GM18507 (cell line): ENCODE measurements at regions not wholly inside any gene's neighbourhood (a gene's known extent, or its start where the extent isn't known, plus 50 kb on each side); places are given as distances from the start of the nearest gene placed in this dataset.
"Not testable (repeated sequence)": the region's sequence is repeated elsewhere in the genome, so short reads cannot be mapped to it uniquely, and the experiment has no call there.

Experiments used
- DNase-seq: peaks from one replicate; pipeline ENCODE4 v3.0.0; 2011; ENCODE audit warnings: low read depth; ENCODE audit not compliant: insufficient read length; ENCODE audit errors: extremely low spot score
- FAIRE-seq: peaks from 2 replicates; lab custom pipeline; 2011; peaks lifted over from hg19 to GRCh38; lab: Jason Lieb, UNC

GRCh38 chr1:30660241-30660640, 63.1 kb downstream of the MATN1 start:
- FAIRE-seq = no peak
- no peak for DNase-seq

GRCh38 chr1:30659702-30660101, 63.7 kb downstream of the MATN1 start:
- DNase-seq (no peak), FAIRE-seq (no peak)

DNA sequence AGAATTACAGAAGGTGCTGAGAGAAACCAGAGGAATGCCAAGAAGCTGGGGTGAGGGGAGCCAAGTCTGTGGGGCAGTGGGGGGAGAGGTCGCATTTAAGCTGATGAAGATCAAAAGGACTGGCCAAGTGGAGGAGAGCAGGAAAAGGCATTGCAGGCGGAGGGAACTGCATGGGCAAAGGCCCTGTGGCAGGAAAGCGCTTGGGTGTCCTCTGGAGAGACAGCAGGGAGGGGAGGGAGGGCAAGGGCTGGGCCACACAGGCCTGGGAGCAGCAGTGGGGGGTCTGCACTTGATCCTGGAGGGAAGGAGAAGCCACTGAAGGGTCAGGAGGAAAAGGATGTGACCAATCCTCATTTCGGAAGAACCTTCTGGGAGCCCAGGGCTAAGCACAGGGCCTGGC, 65.0 kb downstream of the MATN1 start:
- not testable (repeated sequence) for FAIRE-seq, DNase-seq

DNA sequence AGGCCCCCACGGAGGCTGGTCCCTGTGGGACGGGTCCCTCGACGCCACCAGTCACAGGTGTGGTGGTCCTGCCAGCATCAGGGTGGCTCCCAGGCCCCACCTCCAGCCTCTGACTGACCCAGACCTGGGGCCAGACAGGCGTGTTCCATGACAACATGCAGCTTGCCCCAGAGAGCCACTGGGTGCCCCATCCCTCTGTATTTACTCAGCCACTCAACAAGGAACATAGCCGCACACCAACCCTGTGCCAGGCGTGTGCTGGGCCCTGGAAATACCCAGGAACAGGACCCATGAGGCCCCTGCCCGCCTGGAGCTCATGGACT, 65.4 kb downstream of the MATN1 start:
- DNase-seq = no peak
- no peak for FAIRE-seq

DNA sequence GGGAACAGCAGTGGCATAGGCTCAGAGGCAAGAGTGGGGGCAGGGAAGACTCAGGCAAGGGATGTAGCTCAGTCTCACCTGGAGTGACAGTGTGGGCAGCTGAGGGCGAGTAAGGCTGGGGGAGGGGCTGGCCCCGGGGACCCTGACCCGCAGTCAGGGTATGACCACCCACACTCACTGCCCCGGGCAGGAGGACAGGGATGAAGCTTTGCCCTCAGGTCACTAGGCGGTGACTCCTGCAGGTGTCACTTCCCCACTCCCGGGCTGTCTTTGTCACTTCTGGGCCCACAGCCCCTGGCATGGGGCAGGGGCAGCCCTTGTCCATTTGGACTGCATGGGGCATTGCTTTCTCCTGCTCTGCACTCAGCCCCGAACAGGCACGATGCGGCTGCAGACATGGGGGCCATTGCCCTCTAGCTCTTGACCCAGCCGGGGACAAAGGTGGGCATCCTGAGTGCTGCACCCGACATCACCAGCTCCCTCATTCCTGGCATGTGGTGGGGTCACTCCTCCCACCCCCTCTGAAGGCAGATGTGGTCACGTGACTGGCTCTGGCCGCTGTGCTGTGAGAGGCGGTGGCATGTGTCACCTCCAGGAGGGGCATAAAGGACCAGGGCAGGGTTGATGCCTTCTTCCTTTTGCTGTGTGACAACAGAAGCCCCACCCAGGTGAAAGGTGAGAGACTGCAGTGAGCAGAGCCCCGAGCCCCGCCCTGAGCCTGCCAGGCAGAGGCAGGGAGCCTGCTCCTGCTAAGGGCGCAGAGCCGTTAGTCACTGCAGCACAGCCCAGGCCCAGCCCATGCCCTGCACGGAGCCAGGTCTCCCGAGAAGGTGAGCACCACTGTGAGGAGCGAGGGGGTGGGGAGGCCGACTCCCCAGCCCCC, 66.0 kb downstream of the MATN1 start:
- FAIRE-seq = no peak

GRCh38 chr1:30656171-30656940, 67.0 kb downstream of the MATN1 start:
- DNase-seq (no peak), FAIRE-seq (no peak)

More for the DNA sequence above, 66.0 kb downstream of the MATN1 start:
- DNase-seq = no peak

- DNase-seq = no peak
- no peak for FAIRE-seq
Observed at GRCh38 chr1:30655672-30656071, 67.7 kb downstream of the MATN1 start.

DNA sequence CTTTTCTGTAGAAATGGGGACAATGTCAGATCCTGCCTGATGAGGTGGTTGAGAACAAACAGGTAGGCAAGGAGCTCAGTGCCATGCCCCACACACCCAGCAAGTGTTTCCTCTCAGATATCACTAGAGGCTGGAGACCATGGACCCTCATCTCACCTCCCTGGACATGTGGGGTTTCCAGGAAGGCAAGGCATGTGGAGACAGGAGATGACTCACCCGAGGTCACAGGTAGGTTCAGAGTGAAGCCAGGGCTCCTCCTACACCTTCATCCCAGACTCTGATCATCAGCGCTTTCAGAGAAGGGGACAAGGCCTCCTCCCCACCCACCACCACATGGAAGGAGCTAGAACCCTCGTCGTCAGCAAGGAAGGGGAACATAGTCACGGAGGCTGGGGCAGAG, 69.2 kb downstream of the MATN1 start:
- DNase-seq (no peak), FAIRE-seq (no peak)

GRCh38 chr1:30652152-30652841, 71.1 kb downstream of the MATN1 start:
- no peak for FAIRE-seq
- no peak for DNase-seq

DNA sequence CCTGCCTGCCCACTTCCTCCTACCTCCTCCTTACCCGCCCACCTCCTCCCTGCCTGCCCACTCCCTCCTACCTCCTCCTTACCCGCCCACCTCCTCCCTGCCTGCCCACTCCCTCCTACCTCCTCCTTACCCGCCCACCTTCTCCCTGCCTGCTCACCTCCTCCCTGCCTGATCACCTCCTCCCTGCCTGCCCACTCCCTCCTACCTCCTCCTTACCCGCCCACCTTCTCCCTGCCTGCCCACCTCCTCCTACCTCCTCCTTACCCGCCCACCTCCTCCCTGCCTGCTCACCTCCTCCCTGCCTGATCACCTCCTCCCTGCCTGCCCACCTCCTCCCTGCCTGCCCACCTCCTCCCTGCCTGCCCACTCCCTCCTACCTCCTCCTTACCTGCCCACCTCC, 72.0 kb downstream of the MATN1 start:
- not testable (repeated sequence) for FAIRE-seq, DNase-seq

- DNase-seq (no peak), FAIRE-seq (no peak)
Observed at GRCh38 chr1:30650968-30651320, 72.4 kb downstream of the MATN1 start.

DNA sequence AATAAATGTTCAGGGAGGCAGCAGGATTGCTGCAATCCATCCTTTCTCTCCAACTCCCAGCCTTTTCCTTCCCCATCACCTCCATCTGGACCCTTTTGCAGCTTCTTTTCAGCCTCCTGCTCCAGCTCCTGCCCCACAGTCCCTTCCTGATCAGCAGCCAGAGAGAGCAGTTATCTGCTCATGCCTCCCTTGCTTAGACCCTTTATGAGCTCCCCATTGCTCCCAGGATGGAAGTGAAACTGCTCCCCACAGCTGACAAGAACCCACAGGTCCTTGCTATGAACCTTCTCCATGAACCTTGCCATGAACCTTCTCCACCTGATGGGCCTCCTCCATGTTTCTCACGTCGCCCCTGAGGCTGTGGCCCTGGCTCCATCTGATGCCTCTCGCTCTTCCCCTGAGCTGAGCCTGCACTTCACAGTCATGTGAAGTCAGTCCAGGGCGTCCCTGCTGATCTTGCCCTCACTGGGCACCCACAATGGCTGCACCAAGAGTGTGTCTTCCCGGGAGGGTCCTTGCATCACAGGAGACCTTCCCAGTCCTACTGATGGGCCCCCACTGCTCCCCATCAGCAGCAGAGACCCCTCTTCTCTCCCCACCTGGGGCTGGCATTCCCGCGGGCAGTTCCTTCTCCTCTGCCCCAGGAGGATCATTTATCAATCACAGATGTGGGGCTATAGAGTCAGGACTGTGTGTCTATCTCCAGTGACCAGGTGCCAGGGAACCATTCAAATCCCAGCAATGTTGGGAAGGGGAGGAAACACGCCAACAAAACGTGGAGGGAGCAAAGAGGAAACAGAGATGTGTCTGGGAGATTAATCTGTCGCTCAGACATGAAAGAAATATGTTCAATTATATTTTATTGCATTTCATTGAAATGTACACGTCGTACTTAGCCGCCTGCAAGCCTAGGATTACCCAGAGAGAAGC, 73.1 kb downstream of the MATN1 start:
- FAIRE-seq = no peak
- DNase-seq = no peak

DNA sequence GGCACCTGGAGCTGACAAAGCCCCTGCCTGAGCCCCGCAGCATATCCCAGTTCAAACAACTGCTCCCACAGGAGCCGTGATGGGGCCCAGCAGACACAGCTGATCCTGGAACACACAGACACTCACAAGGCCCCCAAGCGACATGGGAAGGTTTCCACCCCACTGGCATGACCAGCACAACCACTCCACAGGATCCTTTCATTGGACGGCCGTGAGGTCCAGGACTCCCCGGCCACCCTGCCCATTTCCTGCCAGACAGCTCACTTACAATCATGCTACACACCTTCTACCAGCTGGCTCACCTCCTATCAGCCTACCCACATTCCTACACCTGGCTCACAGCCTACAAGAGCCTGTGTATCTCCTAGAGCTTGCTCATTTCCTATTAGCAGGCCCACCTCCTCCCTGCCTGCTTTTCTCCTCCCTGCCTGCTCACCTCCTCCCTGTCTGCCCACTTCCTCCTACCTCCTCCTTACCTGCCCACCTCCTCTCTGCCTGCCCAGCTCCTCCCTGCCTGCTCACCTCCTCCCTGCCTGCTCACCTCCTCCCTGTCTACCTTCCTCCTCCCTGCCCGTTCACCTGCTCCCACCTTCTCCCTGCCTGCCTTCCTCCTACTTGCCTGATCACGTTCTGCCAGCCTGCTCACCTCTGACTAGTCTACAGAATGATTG, 73.9 kb downstream of the MATN1 start:
- DNase-seq = no peak
- FAIRE-seq = no peak

- FAIRE-seq = no peak
- DNase-seq = no peak
Observed at GRCh38 chr1:30648408-30649000, 74.9 kb downstream of the MATN1 start.

- DNase-seq = no peak
Observed at GRCh38 chr1:30645807-30646206, 77.6 kb downstream of the MATN1 start.

DNA sequence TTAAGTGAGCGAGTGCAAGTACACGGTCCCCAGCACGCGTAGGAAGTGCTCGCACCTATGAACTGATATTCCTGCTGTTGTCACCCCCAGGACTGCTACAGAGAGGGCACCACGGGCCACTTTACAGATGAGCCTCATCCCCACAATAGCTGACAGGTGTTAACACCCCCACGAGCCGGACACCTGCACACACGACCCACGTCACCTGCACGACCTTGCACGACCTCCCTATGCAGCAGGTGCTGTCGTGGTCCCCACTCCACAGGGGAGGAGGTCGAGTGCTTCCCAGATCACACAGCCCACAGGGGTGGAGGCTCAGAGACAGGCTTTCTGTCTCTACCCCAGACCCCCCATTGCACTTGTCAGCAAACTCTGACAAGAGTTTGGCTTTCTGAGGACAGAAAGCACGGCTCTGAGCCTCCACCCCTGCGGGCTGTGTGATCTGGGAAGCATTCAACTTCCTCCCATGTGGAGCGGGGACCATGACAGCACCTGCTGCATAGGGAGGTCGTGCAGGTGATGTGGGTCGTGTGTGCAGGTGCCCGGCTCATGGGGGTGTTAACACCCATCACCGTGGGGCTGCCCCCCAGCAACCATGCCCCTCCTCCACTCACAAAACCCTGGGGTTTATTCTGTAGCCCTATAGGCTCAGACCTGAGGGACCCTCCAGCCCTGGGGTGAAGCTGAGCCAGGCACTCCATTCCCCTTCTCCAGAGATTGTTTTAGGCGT, 80.8 kb downstream of the MATN1 start:
- FAIRE-seq (no peak), DNase-seq (no peak)

More at GRCh38 chr1:30645807-30646206, 77.6 kb downstream of the MATN1 start:
- FAIRE-seq = no peak

- FAIRE-seq = no peak
- no peak for DNase-seq
Observed at GRCh38 chr1:30641572-30642353, 81.6 kb downstream of the MATN1 start.
